ENCODE measurements at regions not wholly inside any gene's neighbourhood (a gene's known extent, or its start where the extent isn't known, plus 50 kb on each side); places are given as distances from the start of the nearest gene placed in this dataset.
"Not testable (repeated sequence)": the region's sequence is repeated elsewhere in the genome, so short reads cannot be mapped to it uniquely, and the experiment has no call there.

DNA sequence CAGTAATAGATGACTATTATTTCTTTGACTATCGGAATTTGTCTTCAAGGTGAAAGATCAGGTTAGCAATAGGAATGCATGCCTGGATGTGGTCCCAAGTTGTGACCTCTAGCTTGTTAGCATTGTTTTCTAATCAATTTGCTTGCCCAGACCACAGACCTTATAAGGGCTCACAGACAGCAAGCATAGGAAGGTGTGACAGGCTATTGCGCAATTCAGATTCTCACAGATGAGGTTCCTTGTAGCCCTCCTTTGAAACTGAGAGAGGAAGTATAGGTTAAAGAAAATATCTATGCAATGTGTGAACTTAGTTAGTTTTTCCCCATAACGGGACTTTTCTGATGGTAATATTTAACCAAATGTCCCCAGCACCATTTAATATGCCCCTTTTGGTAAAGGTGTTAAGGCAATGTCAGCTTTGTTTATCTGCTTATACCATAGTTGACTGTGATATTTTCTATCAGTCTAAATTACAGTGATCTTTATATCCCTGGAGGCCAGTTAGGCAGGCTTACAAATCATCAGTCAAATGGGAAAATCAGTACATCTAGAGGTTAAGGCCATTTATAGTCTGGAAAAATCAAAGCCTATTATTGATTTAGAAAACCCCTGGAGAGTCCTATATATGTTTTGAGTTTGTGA is 168.1 kb upstream of the MBNL1 start:
- DNase-seq (ENCODE audit: low spot score): no peak

GRCh38 chr3:152102410-152102809 is 166.3 kb upstream of the MBNL1 start:
- no peak for DNase-seq (ENCODE audit: low spot score)

- no peak for DNase-seq (ENCODE audit: low spot score)
Measured at GRCh38 chr3:152103257-152103656, 165.5 kb upstream of the MBNL1 start.

GRCh38 chr3:152104847-152105415 is 163.8 kb upstream of the MBNL1 start:
- DNase-seq (ENCODE audit: low spot score): no peak

DNA sequence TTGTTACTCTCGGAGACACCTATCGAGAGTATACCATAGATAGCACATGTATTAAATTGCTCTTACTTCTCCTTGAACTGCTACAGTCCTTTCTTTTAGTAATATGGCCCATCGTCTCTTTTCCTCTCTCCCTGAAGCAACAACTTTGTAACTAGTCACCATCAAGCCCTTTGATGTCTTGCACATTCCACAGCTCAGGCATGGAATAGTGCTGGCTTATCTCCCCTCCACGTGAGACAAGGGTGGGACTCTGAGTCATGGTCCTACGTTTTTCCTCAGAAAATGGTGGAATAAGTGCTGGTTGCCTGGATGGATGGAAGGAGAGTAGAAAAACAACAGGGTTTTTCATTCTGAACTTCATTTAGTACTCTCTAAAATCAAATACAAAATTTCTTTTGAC is 163.3 kb upstream of the MBNL1 start:
- DNase-seq (ENCODE audit: low spot score): no peak

- DNase-seq (ENCODE audit: low spot score): no peak
Measured at GRCh38 chr3:152109038-152109437, 159.7 kb upstream of the MBNL1 start.

GRCh38 chr3:152113413-152113812 is 155.3 kb upstream of the MBNL1 start:
- peak; percentile 16 for DNase-seq (ENCODE audit: low spot score)

- DNase-seq (ENCODE audit: low spot score): no peak
Measured at GRCh38 chr3:152113992-152114651, 154.6 kb upstream of the MBNL1 start.

GRCh38 chr3:152120601-152121269 is 148.0 kb upstream of the MBNL1 start:
- peak; percentile 5 for DNase-seq (ENCODE audit: low spot score)

- DNase-seq (ENCODE audit: low spot score): peak; percentile 72
Measured at GRCh38 chr3:152121270-152121636, 147.5 kb upstream of the MBNL1 start.

DNA sequence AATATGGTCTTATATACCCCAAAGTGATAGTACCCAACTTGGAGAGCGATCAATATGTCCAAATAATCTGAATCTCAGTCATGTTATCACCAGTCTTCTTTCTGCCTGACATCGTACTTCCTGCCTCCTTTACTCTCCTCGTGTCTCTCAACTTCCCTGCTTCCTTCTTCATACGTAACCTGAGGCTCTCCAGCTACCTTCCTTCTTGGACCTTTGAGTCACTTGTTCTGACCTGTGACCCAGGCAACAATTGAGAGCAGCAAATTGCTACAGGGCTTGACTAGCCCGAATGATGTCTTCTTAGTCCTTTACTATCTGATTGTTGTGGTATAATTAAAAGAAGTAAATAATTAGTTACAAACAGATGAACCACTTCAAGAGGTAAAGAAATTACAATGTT is 145.9 kb upstream of the MBNL1 start:
- DNase-seq (ENCODE audit: low spot score): no peak

DNA sequence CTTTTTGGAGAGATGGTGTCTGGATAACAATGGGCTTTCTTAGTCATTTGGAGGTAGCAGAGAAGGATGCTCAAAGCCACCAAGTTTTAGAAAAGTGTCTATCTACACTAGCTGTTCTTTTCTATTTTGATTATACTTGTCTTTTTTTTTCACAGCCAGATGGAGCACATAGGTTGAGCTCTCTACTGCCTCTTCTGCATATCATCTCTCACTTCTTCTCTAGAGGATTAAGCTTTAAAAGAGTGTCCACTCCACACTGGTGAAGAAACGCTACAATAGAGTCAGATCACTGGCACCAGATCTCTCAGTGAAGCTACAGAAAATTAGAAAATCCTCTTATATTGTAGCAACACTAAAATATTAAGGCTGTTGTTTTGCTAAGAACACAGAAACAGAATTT is 145.3 kb upstream of the MBNL1 start:
- no peak for DNase-seq (ENCODE audit: low spot score)

- DNase-seq (ENCODE audit: low spot score): peak; percentile 8
Measured at GRCh38 chr3:152126260-152126659, 142.5 kb upstream of the MBNL1 start.

DNA sequence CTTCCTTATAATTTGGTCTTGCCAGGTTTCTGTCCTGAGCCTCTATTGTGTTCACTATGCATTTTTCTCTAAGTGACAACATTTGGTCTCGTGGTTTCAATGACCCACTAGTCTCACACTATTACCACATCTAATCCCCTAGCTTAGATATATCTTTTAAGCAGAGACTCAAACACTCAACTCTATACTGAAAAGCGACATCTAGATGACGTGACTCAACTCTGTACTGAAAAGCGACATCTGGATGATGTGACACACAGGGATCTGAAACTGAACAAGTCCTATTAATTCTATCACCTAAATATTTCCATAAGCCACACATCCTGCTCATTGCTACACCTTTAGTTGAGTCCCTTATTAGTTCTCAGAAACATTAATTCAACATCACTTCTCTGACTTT is 141.7 kb upstream of the MBNL1 start:
- DNase-seq (ENCODE audit: low spot score): no peak

DNA sequence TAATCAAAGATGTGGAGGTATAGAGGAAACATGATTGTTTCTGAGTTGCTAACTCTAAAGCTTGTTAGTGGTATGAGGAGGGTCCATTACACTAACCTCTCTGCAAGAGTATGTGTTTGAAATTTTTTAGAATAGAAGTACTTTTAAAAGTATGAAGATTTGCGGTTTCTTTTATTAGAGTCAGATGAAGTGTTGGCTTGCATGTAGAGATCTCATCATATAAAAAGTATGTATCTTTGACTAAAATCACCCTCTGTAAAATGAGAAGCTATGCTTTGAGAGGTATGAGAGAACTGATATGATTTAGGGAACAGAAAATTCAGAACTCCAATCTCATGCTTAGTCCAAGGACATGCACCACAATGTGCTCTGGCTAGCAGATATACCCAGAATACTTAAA is 140.4 kb upstream of the MBNL1 start:
- DNase-seq (ENCODE audit: low spot score): peak; percentile 31

- DNase-seq (ENCODE audit: low spot score): no peak
Measured at GRCh38 chr3:152139651-152140050, 129.1 kb upstream of the MBNL1 start.

GRCh38 chr3:152146461-152146860 is 122.3 kb upstream of the MBNL1 start:
- no peak for DNase-seq (ENCODE audit: low spot score)

GRCh38 chr3:152147748-152148147 is 121.0 kb upstream of the MBNL1 start:
- DNase-seq (ENCODE audit: low spot score): no peak

DNA sequence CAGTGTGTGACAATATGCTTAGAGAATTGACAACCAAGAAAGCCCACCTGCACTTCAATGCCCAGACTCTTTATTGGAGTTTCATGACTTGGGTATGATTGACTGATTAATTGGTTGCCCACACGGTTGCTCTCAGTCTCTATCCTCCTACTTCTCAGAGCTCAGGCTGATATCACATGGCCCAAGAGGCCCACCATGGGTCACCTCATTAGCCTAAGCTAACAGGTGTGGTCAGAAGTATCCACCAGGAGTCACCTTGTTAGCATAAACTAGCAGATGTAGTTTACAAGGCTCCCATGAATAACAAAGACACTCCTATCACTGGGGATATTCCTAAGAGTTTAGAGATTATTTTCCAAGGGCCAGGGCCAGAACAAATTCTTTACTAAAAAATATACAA is 120.2 kb upstream of the MBNL1 start:
- no peak for DNase-seq (ENCODE audit: low spot score)

- DNase-seq (ENCODE audit: low spot score): no peak
Measured at GRCh38 chr3:152149832-152150231, 118.9 kb upstream of the MBNL1 start.

GRCh38 chr3:152151216-152151876 is 117.4 kb upstream of the MBNL1 start:
- no peak for DNase-seq (ENCODE audit: low spot score)

DNA sequence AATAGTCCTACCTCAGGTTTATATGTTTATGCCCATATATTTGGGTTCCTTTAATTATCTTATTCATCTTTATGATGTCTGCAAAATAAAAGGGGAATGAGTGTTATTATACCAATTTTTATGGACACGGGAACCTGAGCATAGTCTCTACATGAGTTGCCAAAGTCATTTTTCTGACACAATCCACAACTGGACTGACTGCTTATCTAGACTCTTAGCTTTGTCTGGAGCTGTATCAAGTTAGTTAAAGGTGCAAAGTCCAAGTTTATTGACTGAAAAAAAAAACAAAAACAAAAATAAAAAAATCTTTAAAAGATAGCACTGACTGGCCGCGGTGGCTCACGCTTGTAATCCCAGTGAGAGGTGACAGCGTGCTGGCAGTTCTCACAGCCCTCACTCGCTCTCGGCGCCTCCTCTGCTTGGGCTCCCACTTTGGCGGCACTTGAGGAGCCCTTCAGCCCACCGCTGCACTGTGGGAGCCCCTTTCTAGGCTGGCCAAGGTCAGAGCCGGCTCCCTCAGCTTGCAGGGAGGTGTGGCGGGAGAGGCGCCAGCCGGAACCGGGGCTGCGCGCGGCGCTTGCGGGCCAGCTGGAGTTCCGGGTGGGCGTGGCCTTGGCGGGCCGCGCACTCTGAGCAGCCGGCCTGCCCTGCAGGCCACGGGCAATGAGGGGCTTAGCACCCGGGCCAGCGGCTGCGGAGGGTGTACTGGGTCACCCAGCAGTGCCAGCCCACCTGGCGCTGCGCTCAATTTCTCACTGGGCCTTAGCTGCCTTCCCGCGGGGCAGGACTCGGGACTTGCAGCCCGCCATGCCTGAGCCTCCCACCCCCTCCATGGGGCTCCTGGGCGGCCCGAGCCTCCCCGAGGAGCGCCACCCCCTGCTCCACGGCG is 116.6 kb upstream of the MBNL1 start:
- DNase-seq (ENCODE audit: low spot score): not testable (repeated sequence)
